HEK293 (cell line): ENCODE measurements at regions not wholly inside any gene's neighbourhood (a gene's known extent, or its start where the extent isn't known, plus 50 kb on each side); places are given as distances from the start of the nearest gene placed in this dataset.

ENCODE experiments used
- CTCF ChIA-PET: fragments of 350-600 bp; formaldehyde crosslinking; extraction: SDS; loops from one replicate; lab custom pipeline; 2021; ENCODE audit warnings: antibody characterized with exemption; lab: Yijun Ruan, JAX
- POLR2A ChIA-PET: fragments of 300-600 bp; formaldehyde crosslinking; extraction: SDS; loops from one replicate; lab custom pipeline; 2020; ENCODE audit warnings: antibody characterized with exemption, inconsistent platforms; lab: Yijun Ruan, JAX
- H3K27ac ChIP-seq: fragments of 200-500 bp; sonication (Bioruptor generic); 2 replicates; pipeline ENCODE4 v1.5.1; 2014; ENCODE audit warnings: low read depth, low read length, control low read depth, inconsistent platforms; ENCODE audit errors: extremely low read depth
- H3K36me3 ChIP-seq, 2 experiments: fragments of 200-500 bp in 1 of 2; sonication (Bioruptor generic) in 1 of 2; 1 replicate in 1 of 2; 2 replicates in 1 of 2; pipeline ENCODE4 v1.5.1; 2014 to 2017; ENCODE audit warnings: inconsistent platforms in 2 of 2, low read length in 2 of 2; ENCODE audit not compliant: control insufficient read depth in 2 of 2, insufficient read depth in 1 of 2
- H3K4me1 ChIP-seq: fragments of 200-500 bp; sonication (Bioruptor generic); 2 replicates; pipeline ENCODE4 v1.5.1; 2014; ENCODE audit warnings: mild to moderate bottlenecking, low read length, inconsistent platforms; ENCODE audit not compliant: control insufficient read depth, insufficient read depth
- H3K4me3 ChIP-seq: 2 replicates; pipeline ENCODE4 v1.5.1; 2011; ENCODE audit warnings: low read depth, mild to moderate bottlenecking, control low read depth, low read length, moderate library complexity
- H3K9me3 ChIP-seq: fragments of 200-500 bp; sonication (Bioruptor generic); 2 replicates; pipeline ENCODE4 v1.5.1; 2014; ENCODE audit warnings: low read depth, low read length, inconsistent platforms; ENCODE audit not compliant: control insufficient read depth, insufficient read depth
- GLIS1 ChIP-seq: fragments of 450-650 bp; formaldehyde crosslinking; IDR thresholded peaks from 2 replicates; pipeline ENCODE4 v1.5.1; 2016; ENCODE audit warnings: missing biosample characterization, missing genetic modification characterization
- KLF16 ChIP-seq: fragments of 450-650 bp; formaldehyde crosslinking; IDR thresholded peaks from 2 replicates; pipeline ENCODE4 v1.5.1; 2017; ENCODE audit warnings: missing biosample characterization, missing genetic modification characterization
- RBAK ChIP-seq: fragments of 450-650 bp; formaldehyde crosslinking; IDR thresholded peaks from 2 replicates; pipeline ENCODE4 v1.5.1; 2016; ENCODE audit warnings: missing biosample characterization, missing genetic modification characterization
- REPIN1 ChIP-seq: fragments of 450-650 bp; formaldehyde crosslinking; IDR thresholded peaks from 2 replicates; pipeline ENCODE4 v1.5.1; 2017; ENCODE audit warnings: missing biosample characterization, missing genetic modification characterization, low read depth
- SETDB1 ChIP-seq: IDR thresholded peaks from one replicate; pipeline ENCODE4 v1.6.1; 2017; ENCODE audit warnings: mild to moderate bottlenecking, low read length, moderate library complexity, mixed read lengths; ENCODE audit not compliant: insufficient read length
- ZBTB21 ChIP-seq: fragments of 450-650 bp; formaldehyde crosslinking; IDR thresholded peaks from 2 replicates; pipeline ENCODE4 v1.5.1; 2017; ENCODE audit warnings: missing biosample characterization, missing genetic modification characterization
- ZBTB7A ChIP-seq: fragments of 450-650 bp; formaldehyde crosslinking; IDR thresholded peaks from 2 replicates; pipeline ENCODE4 v1.5.1; 2016; ENCODE audit warnings: low read depth, missing biosample characterization, missing genetic modification characterization
- ZFP69B ChIP-seq: fragments of 450-650 bp; formaldehyde crosslinking; IDR thresholded peaks from 2 replicates; pipeline ENCODE4 v1.5.1; 2016; ENCODE audit warnings: missing biosample characterization, missing genetic modification characterization
- ZIC2 ChIP-seq: fragments of 450-650 bp; formaldehyde crosslinking; IDR thresholded peaks from 2 replicates; pipeline ENCODE4 v1.5.1; 2016; ENCODE audit warnings: missing biosample characterization, missing genetic modification characterization
- ZNF121 ChIP-seq: fragments of 450-650 bp; formaldehyde crosslinking; IDR thresholded peaks from 2 replicates; pipeline ENCODE4 v1.5.1; 2016; ENCODE audit warnings: missing biosample characterization, missing genetic modification characterization
- ZNF146 ChIP-seq: fragments of 450-650 bp; formaldehyde crosslinking; IDR thresholded peaks from 2 replicates; pipeline ENCODE4 v1.5.1; 2016; ENCODE audit warnings: missing biosample characterization, missing genetic modification characterization
- ZNF175 ChIP-seq: fragments of 450-650 bp; formaldehyde crosslinking; IDR thresholded peaks from 2 replicates; pipeline ENCODE4 v1.5.1; 2016; ENCODE audit warnings: missing biosample characterization, missing genetic modification characterization
- ZNF184 ChIP-seq: fragments of 450-650 bp; IDR thresholded peaks from 2 replicates; pipeline ENCODE4 v1.5.1; 2018; ENCODE audit warnings: missing biosample characterization, mild to moderate bottlenecking, missing genetic modification characterization
- ZNF221 ChIP-seq: fragments of 450-650 bp; formaldehyde crosslinking; IDR thresholded peaks from 2 replicates; pipeline ENCODE4 v1.5.1; 2017; ENCODE audit warnings: missing biosample characterization, missing genetic modification characterization, borderline replicate concordance
- ZNF266 ChIP-seq: fragments of 450-650 bp; formaldehyde crosslinking; IDR thresholded peaks from 2 replicates; pipeline ENCODE4 v1.5.1; 2016; ENCODE audit warnings: missing biosample characterization, missing genetic modification characterization, low read depth
- ZNF501 ChIP-seq: fragments of 450-650 bp; formaldehyde crosslinking; IDR thresholded peaks from 2 replicates; pipeline ENCODE4 v1.5.1; 2016; ENCODE audit warnings: missing biosample characterization, missing genetic modification characterization
- ZNF792 ChIP-seq: fragments of 450-650 bp; formaldehyde crosslinking; IDR thresholded peaks from 2 replicates; pipeline ENCODE4 v1.5.1; 2016; ENCODE audit warnings: missing biosample characterization, missing genetic modification characterization
- ZNF843 ChIP-seq: fragments of 450-650 bp; formaldehyde crosslinking; IDR thresholded peaks from 2 replicates; pipeline ENCODE4 v1.5.1; 2016; ENCODE audit warnings: missing biosample characterization, missing genetic modification characterization
- ZSCAN30 ChIP-seq: fragments of 450-650 bp; IDR thresholded peaks from 2 replicates; pipeline ENCODE4 v1.5.1; 2018; ENCODE audit warnings: missing biosample characterization, mild to moderate bottlenecking, missing genetic modification characterization, moderate library complexity
- ZXDB ChIP-seq: fragments of 450-650 bp; formaldehyde crosslinking; IDR thresholded peaks from 2 replicates; pipeline ENCODE4 v1.5.1; 2016; ENCODE audit warnings: missing biosample characterization, missing genetic modification characterization
- TF ChIP-seq, protein P1 (sequence below): fragments of 450-650 bp; formaldehyde crosslinking; IDR thresholded peaks from 2 replicates; pipeline ENCODE4 v1.5.1; 2017; ENCODE audit warnings: missing biosample characterization, missing genetic modification characterization
- TF ChIP-seq, protein P2 (sequence below): fragments of 450-650 bp; formaldehyde crosslinking; IDR thresholded peaks from 2 replicates; pipeline ENCODE4 v1.5.1; 2016; ENCODE audit warnings: missing biosample characterization, missing genetic modification characterization
- TF ChIP-seq, protein P3 (sequence below): fragments of 450-650 bp; formaldehyde crosslinking; IDR thresholded peaks from 2 replicates; pipeline ENCODE4 v1.5.1; 2016; ENCODE audit warnings: missing biosample characterization, missing genetic modification characterization
- TF ChIP-seq, protein P4 (sequence below): fragments of 450-650 bp; formaldehyde crosslinking; IDR thresholded peaks from 2 replicates; pipeline ENCODE4 v1.5.1; 2016; ENCODE audit warnings: missing biosample characterization, missing genetic modification characterization
- TF ChIP-seq, protein P5 (sequence below): IDR thresholded peaks from 2 replicates; pipeline ENCODE4 v1.6.1; 2011; ENCODE audit warnings: mild to moderate bottlenecking, low read depth, low read length, borderline replicate concordance
- TF ChIP-seq, protein P6 (sequence below): fragments of 450-650 bp; formaldehyde crosslinking; IDR thresholded peaks from 2 replicates; pipeline ENCODE4 v1.5.1; 2016; ENCODE audit warnings: missing biosample characterization, missing genetic modification characterization
- TF ChIP-seq, protein P7 (sequence below): fragments of 450-650 bp; formaldehyde crosslinking; IDR thresholded peaks from 2 replicates; pipeline ENCODE4 v1.5.1; 2017; ENCODE audit warnings: missing biosample characterization, missing genetic modification characterization

DNA sequence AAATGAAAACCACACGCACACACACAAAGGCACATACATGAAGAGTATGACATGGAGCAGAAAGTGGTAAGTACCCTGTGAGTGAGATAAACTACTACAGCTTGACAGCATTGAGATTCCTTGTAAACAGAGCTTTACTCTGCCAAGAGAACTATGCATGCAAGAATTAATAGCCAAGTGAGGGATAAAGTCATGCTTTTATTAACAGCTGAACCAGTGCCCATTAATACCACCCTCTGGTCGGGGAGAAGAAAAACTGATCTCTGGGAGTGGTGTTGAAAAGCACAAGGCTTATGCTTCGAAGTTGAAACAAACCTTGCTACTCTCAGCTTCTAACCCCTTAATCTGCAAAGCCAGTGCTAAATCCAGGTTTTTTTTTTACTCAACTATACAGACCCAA, 95.9 kb upstream of the C1QTNF7 start:
- Histone ChIP-seq H3K4me1 (no peaks in the 10 kb centered on the region), H3K9me3 (no peaks in the 10 kb centered on the region), H3K27ac (no peak overlapping the region), H3K4me3 (no peak overlapping the region), H3K36me3 (no peaks in the 10 kb centered on the region)
- ChIA-PET POLR2A (no interaction called here), CTCF (no interaction called here)
- TF ChIP-seq ZNF221 (tag by site-specific recombination) (no peak), ZXDB (tag by site-specific recombination) (no peak), KLF16 (tag by site-specific recombination) (no peak), ZNF121 (tag by site-specific recombination) (no peak), ZNF501 (tag by site-specific recombination) (no peak), ZNF792 (tag by site-specific recombination) (no peak), ZIC2 (no peak), ZNF266 (tag by site-specific recombination) (no peak), ZNF175 (tag by site-specific recombination) (no peak), ZBTB21 (tag by site-specific recombination) (no peak), GLIS1 (tag by site-specific recombination) (no peak), ZFP69B (tag by site-specific recombination) (no peak)
- TF ChIP-seq, protein P1, sequence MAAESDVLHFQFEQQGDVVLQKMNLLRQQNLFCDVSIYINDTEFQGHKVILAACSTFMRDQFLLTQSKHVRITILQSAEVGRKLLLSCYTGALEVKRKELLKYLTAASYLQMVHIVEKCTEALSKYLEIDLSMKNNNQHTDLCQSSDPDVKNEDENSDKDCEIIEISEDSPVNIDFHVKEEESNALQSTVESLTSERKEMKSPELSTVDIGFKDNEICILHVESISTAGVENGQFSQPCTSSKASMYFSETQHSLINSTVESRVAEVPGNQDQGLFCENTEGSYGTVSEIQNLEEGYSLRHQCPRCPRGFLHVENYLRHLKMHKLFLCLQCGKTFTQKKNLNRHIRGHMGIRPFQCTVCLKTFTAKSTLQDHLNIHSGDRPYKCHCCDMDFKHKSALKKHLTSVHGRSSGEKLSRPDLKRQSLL (tag by site-specific recombination), result no peak
- TF ChIP-seq, protein P2, sequence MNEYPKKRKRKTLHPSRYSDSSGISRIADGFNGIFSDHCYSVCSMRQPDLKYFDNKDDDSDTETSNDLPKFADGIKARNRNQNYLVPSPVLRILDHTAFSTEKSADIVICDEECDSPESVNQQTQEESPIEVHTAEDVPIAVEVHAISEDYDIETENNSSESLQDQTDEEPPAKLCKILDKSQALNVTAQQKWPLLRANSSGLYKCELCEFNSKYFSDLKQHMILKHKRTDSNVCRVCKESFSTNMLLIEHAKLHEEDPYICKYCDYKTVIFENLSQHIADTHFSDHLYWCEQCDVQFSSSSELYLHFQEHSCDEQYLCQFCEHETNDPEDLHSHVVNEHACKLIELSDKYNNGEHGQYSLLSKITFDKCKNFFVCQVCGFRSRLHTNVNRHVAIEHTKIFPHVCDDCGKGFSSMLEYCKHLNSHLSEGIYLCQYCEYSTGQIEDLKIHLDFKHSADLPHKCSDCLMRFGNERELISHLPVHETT (tag by site-specific recombination), result no peak
- TF ChIP-seq, protein P3, sequence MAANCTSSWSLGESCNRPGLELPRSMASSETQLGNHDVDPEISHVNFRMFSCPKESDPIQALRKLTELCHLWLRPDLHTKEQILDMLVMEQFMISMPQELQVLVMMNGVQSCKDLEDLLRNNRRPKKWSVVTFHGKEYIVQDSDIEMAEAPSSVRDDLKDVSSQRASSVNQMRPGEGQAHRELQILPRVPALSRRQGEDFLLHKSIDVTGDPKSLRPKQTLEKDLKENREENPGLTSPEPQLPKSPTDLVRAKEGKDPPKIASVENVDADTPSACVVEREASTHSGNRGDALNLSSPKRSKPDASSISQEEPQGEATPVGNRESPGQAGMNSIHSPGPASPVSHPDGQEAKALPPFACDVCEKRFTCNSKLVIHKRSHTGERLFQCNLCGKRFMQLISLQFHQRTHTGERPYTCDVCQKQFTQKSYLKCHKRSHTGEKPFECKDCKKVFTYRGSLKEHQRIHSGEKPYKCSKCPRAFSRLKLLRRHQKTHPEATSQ (tag by site-specific recombination), result no peak
- TF ChIP-seq, protein P4, sequence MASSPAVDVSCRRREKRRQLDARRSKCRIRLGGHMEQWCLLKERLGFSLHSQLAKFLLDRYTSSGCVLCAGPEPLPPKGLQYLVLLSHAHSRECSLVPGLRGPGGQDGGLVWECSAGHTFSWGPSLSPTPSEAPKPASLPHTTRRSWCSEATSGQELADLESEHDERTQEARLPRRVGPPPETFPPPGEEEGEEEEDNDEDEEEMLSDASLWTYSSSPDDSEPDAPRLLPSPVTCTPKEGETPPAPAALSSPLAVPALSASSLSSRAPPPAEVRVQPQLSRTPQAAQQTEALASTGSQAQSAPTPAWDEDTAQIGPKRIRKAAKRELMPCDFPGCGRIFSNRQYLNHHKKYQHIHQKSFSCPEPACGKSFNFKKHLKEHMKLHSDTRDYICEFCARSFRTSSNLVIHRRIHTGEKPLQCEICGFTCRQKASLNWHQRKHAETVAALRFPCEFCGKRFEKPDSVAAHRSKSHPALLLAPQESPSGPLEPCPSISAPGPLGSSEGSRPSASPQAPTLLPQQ (tag by site-specific recombination), result no peak
- TF ChIP-seq, protein P5, sequence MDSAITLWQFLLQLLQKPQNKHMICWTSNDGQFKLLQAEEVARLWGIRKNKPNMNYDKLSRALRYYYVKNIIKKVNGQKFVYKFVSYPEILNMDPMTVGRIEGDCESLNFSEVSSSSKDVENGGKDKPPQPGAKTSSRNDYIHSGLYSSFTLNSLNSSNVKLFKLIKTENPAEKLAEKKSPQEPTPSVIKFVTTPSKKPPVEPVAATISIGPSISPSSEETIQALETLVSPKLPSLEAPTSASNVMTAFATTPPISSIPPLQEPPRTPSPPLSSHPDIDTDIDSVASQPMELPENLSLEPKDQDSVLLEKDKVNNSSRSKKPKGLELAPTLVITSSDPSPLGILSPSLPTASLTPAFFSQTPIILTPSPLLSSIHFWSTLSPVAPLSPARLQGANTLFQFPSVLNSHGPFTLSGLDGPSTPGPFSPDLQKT, result no peak

DNA sequence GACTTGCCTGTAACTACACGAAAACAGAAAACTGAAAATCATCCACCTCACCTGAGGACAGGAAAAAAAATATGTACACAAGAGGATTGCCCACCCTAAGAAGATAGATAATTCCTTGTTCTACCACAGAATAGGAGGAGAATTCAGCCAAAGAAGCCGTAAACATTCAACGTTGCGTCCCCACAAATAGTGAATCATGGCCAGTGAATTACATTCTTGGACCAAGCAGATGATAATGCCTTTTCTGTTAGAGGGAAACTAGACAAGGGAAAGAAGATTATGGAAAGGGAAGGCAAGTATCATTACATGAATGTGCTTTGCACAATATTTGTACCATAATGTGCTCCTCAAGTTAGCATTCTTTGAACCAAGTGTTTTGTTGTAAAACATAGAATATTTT, 95.5 kb upstream of the C1QTNF7 start:
- no peak for TF ChIP-seq ZSCAN30 (tag by site-specific recombination)
- TF ChIP-seq ZNF843 (tag by site-specific recombination), result no peak
- TF ChIP-seq RBAK (tag by site-specific recombination), result no peak
- TF ChIP-seq, protein P6, sequence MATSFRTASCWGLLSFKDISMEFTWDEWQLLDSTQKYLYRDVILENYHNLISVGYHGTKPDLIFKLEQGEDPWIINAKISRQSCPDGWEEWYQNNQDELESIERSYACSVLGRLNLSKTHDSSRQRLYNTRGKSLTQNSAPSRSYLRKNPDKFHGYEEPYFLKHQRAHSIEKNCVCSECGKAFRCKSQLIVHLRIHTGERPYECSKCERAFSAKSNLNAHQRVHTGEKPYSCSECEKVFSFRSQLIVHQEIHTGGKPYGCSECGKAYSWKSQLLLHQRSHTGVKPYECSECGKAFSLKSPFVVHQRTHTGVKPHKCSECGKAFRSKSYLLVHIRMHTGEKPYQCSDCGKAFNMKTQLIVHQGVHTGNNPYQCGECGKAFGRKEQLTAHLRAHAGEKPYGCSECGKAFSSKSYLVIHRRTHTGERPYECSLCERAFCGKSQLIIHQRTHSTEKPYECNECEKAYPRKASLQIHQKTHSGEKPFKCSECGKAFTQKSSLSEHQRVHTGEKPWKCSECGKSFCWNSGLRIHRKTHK, result no peak
- TF ChIP-seq, protein P7, sequence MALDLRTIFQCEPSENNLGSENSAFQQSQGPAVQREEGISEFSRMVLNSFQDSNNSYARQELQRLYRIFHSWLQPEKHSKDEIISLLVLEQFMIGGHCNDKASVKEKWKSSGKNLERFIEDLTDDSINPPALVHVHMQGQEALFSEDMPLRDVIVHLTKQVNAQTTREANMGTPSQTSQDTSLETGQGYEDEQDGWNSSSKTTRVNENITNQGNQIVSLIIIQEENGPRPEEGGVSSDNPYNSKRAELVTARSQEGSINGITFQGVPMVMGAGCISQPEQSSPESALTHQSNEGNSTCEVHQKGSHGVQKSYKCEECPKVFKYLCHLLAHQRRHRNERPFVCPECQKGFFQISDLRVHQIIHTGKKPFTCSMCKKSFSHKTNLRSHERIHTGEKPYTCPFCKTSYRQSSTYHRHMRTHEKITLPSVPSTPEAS (tag by site-specific recombination), result no peak
- TF ChIP-seq REPIN1 (tag by site-specific recombination), result no peak
- TF ChIP-seq ZNF146 (tag by site-specific recombination), result no peak
- no peak for TF ChIP-seq GLIS1 (tag by site-specific recombination)
- no peak for TF ChIP-seq ZBTB7A
- no peak for TF ChIP-seq ZNF184 (tag by site-specific recombination)
- no peak for TF ChIP-seq SETDB1
- H3K36me3 ChIP-seq, result no peaks in the 10 kb centered on the region
- H3K4me1 ChIP-seq, result no peaks in the 10 kb centered on the region
- H3K9me3 ChIP-seq, result no peaks in the 10 kb centered on the region
- ChIA-PET POLR2A (no interaction called here), CTCF (no interaction called here)
- no peak overlapping the region for H3K4me3 ChIP-seq
- no peak overlapping the region for H3K27ac ChIP-seq
